ENCODE measurements at regions not wholly inside any gene's neighbourhood (a gene's known extent, or its start where the extent isn't known, plus 50 kb on each side); places are given as distances from the start of the nearest gene placed in this dataset.

DNA sequence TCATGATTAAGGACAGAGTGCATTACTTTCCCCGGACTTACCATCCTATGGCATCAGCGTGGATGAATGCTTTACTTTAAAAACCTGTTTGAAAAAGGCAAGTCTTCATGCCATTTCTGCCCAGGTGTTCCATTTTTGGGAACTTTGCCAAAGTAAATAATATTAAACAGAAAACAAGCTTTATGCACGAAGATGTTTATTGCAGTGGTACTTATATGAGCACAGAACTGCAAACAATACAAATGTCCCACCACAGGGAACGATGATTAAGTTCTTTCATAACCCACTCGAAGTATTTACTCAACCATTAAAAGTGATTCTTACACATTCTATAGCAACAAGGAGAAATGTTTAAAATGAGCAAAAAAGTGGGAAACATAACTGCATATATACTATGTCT lies 109.7 kb upstream of the GDF10 start:
- DNase-seq (ENCODE audit: low spot score) = no peak

DNA sequence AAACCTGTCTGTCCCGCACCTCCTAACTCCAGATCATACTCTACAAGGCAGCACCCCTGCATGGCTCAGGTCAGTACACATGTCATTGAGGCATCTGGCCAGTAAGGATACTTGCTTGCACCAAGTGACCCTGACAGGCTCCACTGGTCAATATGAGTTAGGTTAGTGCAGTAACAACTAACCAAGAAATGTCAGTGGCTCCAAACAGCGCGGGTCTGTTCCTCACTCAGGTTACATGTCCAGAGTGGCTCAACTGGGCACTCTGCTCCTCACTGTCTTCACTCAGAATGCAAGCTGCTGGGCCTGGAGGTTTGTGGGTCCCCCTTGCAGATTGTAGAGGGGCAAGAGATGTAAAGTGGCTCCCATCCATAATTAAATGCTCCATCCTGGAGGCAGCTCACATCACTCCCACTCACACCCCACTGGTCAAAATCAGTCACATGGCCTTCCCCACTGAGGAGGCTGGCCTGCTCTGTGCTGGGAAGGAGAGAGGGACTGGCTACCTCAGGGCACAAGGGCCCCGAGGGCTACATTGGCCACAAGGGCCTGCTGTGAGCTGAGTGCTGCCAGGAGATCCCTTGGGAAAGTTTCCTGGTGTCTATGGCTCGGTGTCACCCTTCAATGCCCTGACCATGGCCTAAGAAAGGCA lies 109.1 kb upstream of the GDF10 start:
- no peak for DNase-seq (ENCODE audit: low spot score)

DNA sequence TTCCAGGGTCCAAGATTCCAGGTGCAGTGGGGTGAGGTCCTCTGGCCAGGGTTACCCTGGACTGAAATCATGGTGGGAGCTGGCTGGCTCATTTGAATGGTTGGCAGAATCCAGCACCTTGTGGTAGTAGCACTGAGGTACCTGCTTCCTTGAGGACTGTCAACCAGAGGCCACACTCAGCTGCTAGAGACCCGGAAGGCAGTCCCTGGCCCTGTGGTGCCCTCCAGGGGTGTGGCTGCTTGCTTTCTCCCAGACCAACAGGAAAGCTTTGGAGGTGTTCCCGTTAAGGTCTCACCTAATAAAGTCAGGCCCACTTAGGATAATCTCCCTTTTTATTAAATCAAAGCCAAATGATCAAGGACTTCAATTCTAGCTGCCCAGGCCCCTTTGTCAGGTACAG lies 107.7 kb upstream of the GDF10 start:
- no peak for DNase-seq (ENCODE audit: low spot score)

DNA sequence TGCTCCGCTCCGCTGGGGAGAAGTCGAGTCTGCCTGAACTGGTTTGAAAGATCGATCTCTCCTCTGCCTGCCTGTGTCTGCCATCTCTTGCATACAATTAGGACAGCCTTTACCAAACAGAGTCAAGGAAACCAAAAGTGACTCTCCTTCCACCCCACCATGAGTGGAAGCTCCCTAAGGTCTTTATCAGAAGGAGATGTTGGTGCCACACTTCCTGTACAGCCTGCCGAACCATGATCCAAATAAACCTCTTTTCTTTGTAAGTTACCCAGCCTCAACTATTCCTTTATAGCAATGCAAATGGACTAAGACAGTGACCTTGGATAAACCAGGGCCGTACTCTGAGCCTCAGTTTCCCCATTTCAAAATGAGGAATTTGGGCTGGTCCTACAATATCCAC lies 106.3 kb upstream of the GDF10 start:
- no peak for DNase-seq (ENCODE audit: low spot score)

DNA sequence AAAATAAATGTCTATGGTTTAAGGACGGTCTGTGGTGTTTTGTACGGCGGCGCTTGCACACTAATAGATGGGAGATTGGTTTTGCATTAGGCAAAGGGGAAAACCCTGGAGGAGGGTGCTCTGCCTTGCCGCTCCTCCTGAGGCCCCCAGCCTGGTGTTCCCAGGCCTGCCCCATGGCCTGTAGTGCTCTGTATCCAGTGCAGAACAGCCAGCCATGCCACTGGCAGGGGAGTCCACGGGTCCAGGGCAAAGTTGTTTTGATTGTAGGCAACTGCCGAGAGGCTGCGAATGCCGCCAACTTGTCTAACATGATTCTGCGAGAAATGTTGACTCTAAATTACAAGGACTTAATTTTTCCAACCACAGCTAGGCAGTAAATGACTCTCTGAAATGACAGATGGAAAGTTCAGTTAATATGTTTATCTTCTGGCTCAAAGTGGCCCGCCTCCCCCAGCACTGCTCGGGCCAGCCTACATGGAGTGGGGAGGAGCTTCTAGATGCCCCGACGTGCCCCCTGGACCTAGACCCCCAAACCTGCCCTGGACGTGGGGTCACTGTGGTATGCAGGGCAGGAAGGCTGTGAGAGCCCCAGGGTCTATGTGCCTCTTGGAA lies 104.6 kb upstream of the GDF10 start:
- no peak for DNase-seq (ENCODE audit: low spot score)

DNA sequence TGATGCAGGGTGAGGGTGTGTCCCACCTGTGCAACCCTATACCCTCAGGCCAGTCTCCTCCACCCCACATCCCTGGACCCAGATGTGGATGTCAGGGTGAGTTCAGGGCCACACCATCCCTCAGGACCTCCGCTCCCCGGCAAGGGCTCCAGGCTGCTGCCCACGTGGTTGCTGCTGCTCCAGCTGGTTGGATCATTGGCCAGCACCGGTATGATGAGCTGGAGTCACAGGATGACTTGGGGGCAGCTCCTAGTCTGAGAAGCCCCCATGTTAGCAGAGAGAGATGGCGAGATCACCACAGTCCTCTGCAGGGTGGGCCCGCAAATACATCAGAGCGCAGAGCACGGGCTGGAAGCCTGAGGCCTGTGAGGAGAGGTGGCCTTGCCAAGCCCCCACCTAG lies 103.3 kb upstream of the GDF10 start:
- DNase-seq (ENCODE audit: low spot score) = no peak

DNA sequence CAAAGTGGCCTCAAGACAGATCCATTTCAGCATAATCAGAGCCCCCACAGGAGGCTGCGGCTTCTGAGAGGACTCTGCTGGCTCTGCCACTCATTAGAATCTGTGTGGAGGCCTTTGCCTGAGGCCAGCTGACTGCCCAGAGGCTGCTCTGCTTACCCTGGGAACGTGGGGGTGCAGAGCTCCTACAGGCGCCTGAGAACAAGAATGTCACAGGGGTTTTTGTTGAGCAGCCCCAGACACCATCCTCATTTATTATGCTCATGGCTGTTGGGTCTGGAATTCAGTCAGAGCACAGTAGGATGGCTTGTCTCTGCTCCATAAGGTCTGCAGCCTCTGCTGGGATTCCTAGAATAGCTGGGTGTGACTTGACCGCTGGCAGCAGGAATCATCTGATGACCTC lies 101.8 kb upstream of the GDF10 start:
- no peak for DNase-seq (ENCODE audit: low spot score)

DNA sequence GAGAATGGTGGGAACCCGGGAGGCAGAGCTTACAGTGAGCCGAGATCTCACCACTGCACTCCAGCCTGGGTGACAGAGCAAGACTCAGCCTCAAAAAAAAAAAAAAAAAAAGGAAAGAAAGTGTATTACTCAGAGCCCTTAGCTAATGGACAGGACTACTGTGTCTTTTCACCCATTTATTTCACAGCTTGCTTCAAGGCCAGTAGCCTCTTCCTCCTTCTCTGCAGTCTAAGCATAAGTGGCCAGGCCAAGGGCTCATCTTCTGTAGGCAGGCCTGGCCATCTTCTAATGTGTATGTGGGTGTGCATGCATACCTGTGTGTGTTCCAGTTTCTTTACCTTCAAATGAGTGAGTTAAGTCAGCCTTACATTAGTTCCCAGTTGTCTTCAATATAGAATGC lies 94.8 kb upstream of the GDF10 start:
- no peak for DNase-seq (ENCODE audit: low spot score)

DNA sequence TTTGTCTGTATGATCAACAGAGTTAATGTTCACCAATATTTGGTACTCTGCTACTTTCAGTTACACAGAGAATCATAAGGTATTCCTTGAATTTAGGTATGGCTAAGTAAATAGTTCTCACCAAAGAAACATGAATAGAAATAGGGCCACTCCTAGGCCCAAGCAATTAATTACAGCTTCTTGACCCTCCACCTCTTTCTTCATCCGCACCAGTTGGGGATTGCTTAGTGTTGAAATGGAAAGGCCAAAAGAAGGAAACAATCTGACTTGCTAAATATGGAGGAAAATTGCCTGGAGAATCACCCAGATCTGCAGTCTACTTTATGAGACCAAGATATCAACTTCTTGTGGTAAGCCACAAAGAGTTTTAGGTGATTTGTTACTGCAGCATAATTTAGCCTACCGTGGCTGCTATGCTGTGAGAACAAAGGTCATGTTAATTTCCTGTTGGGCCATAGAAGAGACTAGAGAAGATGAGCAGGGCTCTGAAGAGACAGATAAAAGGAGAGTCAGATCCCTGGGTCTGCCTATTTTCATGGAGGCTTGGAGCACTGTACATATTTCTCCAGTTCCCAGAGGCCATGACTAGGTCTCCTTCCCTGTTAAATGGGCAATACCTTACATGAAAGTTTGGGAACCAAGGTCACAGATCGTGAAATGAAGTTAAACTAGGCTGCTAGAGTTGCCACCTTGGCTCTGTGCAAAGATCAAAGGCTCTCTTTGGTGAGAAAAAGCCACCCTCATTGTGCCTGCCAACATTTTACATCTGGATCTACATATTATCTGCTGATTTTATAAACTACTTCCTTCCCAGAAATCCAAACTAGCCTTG lies 93.3 kb upstream of the GDF10 start:
- DNase-seq (ENCODE audit: low spot score) = no peak

DNA sequence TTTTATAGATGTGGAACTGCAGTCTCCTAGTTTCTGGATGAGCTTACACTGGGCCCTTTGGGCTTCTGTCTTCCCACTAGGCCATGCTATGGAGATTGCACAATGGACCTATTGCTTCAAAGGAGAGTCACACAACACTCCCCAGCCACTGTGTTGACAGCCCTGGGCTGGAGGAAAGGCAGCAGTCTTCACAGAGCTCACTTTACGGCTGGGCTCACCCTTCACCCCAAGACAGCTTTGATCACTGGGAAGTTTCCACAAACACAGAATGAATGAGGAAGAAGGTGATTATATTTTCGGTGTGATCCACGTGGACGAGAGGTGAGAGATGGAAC lies 92.7 kb upstream of the GDF10 start:
- no peak for DNase-seq (ENCODE audit: low spot score)

DNA sequence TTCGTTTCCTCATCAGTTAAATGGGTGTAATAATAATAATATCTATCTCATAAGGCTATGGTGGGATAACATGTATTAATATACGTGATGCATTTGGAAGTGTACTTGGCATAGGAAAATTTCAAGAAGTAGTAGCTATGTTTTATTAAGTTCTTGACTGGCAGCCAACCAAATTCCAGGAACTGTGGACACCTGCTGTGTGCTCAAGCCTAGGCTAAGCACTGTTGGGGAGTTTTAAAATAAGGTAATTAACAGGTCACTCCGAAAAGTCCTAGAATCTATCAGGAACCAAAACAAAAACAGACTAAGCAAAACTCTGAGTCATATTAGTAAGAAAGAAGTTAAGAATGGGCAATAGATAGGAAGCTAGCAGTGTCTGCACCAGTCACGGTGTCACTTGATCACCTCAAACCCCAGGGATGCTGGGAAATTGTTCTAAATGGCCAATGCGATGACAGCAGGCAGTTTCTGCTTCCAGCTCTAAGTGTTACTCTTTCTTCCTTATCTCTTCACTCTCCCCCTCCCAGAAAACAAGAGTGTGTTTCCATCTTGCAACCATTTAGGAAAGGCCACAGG lies 92.0 kb upstream of the GDF10 start:
- DNase-seq (ENCODE audit: low spot score) = no peak

DNA sequence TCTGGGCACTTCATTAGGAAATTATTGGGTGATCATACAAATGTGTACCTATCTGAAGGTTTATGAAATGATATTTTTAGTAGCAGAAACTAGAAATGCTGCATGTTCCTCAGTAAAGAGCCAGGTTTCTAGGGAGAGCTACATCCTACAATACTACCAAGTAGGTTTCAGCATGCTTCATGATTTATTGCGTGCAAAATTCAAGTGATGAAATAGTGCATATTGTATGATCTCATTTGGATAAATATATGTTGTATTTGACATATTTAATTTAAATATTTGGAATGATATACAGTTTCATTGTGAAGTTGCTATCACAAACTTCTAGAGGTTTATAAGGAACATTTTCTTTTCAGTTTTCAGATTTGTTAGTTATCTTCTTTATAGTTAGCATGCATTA lies 90.5 kb upstream of the GDF10 start:
- no peak for DNase-seq (ENCODE audit: low spot score)

DNA sequence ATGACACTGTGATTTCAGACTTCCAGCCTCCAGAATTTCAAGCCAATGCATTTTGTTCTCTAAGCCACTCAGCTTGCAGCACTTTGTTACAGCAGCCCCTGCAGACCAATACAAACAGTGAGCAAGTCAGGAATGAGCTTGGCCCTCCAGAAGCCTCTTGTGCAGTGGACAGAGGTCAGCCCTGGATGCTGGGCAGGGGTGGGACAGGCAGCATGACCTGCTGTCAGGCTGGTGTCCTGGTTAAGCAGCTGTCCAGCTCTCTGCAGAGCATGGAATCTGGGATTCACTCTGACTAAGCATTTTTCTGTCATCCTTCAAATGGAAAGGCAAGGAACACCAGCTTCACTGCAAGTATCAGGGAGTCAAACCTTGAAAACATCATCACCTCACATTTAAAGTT lies 85.5 kb upstream of the GDF10 start:
- DNase-seq (ENCODE audit: low spot score) = peak; percentile 24

DNA sequence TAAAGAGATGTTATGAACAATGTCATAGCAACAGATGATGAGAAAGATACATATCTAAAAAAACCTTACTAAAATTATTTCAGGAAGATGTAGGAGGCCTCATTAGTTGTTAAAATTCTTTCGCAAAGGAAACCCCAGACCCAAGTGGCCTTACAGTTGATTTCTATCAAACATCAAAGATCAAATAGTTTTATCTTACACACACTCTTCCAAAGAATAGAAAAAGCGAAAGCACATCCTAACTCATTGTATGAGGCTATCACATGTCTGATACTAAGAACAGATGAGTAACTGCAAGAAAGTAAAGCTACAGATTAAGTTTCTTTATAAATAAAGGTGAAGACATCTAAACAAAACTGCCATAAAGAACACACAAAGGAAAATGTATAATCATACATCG lies 82.9 kb upstream of the GDF10 start:
- DNase-seq (ENCODE audit: low spot score) = no peak

DNA sequence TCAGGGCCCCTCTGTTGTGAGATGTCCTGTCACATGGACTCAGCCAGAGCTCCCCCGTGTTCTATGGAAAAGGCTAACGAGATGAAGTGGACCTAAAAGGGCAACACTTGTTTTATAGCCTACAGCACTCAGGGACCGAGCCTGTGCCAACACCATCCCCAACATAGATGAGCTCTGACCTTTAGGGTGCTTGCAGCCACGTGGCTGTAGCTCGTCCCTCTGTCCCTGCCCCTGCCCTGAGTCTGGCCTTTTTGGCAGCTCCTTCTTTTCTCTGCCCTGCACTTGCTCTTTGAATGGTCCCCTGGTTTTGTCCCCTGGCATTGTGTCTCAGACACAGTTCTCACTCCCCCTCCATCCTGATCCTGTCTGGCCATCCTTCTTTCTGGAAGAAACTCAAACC lies 81.2 kb upstream of the GDF10 start:
- DNase-seq (ENCODE audit: low spot score) = no peak

DNA sequence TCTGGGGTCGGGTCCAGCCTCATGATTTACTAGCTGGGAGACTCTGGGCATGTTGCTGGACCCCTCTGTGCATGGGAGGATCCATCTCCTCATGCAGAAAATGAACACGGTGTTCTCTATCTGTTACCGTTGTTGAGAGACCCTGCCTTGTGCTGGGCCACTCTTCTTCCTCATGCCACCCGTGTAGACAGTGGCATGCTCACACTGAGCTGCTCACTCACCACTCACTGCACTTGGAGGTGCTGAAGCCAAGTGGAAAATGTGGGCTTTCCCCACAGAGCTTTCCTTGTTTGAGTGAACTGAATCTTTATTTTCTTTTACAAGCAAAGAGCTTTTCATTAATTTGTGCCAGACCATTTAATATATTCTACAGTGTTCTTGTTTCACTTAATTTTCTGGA lies 77.5 kb upstream of the GDF10 start:
- no peak for DNase-seq (ENCODE audit: low spot score)

DNA sequence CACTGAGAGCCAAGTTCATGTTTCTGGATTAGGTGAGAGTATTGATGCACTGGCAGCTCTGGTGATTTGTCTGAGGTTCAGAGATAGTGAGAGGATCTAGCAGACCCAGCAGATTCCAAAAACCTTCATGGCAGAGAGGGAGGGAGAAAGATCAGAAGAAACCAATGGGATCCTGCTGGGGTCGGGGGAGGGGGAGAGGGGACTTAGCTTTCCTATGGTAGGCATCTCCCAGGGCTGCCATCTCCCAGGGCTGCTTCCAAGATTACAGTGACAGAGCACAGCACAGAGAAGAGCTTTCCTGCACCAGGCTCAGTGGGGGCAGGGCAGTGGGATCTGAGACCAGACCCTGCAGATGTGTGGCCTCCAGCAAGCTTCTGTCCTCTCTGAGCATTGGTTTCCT lies 76.8 kb upstream of the GDF10 start:
- no peak for DNase-seq (ENCODE audit: low spot score)

DNA sequence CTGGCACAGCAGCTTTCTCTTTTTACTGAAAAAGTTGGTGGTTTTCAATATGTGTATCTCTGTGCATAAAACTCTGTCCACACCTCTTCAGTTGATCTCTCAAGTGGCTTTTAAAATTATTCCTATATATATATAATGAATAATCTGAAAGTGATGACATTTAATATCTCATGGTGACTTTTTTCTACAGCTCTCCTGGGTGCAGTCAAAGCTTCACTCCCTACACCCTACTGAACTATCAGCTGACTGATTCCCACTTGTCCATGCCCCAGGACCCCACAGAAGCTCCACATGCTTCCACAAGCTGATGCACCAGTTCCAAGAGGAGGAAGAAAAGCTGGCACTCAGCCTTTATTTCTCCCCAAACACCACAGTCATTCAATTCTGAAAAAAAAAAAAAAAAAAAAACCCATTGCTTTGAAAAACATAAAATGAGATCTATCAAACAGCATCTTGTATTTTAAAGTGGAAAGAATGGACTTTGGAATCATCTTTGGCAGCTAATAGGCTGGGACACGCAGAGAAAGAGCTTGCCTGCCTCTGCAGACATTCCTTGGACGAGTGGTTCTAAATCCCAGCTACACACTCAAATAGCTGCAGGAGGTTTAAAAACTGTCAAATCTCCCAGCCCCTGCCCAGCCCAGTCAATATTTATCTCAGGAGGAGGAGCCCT lies 75.3 kb upstream of the GDF10 start:
- DNase-seq (ENCODE audit: low spot score) = no peak

DNA sequence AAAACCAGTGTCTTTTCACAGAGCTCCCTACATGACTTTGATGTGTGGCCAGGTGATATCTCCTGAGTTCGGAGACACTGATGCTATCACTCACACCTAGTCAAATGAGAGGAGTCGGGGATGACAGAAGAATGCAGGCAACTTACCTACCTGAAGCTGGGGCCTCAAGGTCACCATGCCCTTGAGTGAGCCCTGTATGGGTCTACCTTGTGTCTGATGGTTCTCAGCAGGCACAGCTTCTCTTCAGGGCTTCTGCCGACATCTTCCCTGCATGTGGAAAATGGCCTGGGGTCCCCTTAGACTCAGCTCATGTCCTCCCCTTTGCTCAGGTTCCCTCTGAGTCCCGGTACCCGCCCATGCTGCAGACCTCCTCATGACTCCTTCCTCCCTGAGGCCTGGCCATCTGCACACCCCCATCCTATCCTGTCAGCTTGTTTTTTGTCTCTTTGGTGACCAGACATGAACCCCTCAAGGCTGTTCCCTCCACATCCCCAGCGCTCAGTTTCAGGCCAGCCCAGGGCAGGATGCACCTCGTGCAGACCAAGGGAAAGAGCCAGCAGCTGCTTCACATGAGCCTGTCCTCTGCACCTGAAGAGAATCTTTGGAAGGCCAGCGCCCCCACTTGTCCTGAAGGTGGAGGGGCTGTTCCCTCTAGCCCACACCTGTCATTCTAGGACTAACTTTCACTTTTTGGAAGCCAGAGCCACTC lies 74.6 kb upstream of the GDF10 start:
- DNase-seq (ENCODE audit: low spot score) = no peak

DNA sequence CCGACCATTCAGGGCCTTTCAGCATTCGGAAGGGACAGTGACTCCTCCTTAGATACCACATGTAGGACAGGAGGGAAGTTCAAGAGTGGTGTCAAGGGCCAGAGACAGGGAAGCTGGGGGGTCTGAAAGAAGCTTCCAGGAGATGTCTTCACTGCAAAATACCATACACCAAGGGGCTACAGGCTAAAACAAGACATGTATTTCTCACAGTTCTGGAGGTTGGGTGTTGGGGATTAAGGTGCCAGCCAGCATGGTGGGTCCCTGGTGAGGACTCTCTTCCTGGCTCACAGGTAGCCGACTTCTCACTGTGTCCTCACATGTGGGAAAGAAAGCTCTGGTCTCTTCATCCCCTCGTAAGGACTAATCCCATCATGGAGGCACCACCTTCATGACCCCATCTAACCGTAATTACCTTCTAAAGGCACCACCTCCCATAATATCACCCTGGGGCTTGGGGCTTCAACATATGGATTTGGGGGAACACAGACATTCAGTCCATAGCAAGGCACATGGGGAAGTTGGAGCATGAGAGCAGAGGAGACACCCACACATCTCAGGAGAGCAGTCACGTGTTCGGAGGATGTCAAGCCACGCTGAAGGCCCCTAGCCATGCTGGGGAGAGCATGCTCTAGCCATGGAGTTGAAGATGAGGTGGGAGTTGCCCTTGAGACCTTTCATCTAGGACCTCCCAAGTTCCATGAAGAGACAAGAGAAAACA lies 73.9 kb upstream of the GDF10 start:
- DNase-seq (ENCODE audit: low spot score) = no peak

DNA sequence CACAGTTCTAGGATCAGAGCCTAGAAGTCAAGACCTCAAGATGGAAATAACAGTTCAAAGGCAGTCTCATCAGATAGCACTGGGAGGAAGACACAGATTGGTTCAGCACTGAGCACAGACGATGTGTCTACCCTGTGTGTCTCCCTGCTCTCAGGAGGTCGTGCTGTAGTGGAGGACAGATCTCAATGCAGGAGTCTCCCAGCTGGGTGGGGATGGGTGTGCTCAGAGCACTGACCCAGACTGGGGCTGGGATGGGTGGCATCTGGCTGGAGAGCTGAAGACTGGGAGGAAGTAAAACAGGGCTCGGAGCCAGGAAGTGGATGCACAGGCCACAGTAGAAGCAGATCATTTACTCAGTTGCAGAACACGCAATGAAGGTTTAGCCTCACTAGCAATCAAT lies 69.5 kb upstream of the GDF10 start:
- no peak for DNase-seq (ENCODE audit: low spot score)

Measured in AG20443 (cell line).